ENCODE measurements at regions not wholly inside any gene's neighbourhood (a gene's known extent, or its start where the extent isn't known, plus 50 kb on each side); places are given as distances from the start of the nearest gene placed in this dataset.

DNA sequence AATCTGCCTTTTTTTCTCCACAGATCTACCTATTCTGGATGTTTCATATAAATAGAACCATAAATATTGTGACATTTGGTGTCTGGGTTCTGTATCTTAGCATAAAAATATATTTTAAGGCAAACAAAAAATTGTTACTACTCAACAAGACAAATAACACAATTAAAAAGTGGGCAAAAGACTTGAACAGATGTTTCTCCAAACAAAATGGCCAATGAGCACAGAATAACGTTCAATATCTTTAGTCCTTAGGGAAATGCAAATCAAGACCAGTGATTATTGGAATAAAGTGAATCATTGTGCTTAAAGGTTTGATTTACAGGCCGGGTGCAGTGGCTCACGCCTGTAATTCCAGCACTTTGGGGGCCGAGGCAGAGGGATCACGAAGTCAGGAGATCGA is 1331.3 kb downstream of the AACS start:
- DNase-seq (ENCODE audit: low read depth in 1 of 2, low spot score in 1 of 2), result no peak
- Histone ChIP-seq H3K27me3 (ENCODE audit: insufficient read depth, poor library complexity, severe bottlenecking) (no peaks in the 10 kb centered on the region), H3K27ac (replicated peaks) (no peak overlapping the region), H3K4me3 (replicated peaks; ENCODE audit: insufficient read depth, low read length) (no peak overlapping the region)
- no peak for TF ChIP-seq SPI1 (IDR thresholded peaks at IDR 0.05; ENCODE audit: borderline replicate concordance, low read depth)
- TF ChIP-seq, protein P1, sequence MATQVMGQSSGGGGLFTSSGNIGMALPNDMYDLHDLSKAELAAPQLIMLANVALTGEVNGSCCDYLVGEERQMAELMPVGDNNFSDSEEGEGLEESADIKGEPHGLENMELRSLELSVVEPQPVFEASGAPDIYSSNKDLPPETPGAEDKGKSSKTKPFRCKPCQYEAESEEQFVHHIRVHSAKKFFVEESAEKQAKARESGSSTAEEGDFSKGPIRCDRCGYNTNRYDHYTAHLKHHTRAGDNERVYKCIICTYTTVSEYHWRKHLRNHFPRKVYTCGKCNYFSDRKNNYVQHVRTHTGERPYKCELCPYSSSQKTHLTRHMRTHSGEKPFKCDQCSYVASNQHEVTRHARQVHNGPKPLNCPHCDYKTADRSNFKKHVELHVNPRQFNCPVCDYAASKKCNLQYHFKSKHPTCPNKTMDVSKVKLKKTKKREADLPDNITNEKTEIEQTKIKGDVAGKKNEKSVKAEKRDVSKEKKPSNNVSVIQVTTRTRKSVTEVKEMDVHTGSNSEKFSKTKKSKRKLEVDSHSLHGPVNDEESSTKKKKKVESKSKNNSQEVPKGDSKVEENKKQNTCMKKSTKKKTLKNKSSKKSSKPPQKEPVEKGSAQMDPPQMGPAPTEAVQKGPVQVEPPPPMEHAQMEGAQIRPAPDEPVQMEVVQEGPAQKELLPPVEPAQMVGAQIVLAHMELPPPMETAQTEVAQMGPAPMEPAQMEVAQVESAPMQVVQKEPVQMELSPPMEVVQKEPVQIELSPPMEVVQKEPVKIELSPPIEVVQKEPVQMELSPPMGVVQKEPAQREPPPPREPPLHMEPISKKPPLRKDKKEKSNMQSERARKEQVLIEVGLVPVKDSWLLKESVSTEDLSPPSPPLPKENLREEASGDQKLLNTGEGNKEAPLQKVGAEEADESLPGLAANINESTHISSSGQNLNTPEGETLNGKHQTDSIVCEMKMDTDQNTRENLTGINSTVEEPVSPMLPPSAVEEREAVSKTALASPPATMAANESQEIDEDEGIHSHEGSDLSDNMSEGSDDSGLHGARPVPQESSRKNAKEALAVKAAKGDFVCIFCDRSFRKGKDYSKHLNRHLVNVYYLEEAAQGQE (IDR thresholded peaks at IDR 0.05; ENCODE audit: insufficient replicate concordance, low read depth), result no peak
- no peak for TF ChIP-seq GABPA (IDR thresholded peaks at IDR 0.05; ENCODE audit: low read depth)
- TF ChIP-seq POLR2AphosphoS5 (IDR thresholded peaks at IDR 0.05; ENCODE audit: low read depth), result no peak
- TF ChIP-seq, protein P2, sequence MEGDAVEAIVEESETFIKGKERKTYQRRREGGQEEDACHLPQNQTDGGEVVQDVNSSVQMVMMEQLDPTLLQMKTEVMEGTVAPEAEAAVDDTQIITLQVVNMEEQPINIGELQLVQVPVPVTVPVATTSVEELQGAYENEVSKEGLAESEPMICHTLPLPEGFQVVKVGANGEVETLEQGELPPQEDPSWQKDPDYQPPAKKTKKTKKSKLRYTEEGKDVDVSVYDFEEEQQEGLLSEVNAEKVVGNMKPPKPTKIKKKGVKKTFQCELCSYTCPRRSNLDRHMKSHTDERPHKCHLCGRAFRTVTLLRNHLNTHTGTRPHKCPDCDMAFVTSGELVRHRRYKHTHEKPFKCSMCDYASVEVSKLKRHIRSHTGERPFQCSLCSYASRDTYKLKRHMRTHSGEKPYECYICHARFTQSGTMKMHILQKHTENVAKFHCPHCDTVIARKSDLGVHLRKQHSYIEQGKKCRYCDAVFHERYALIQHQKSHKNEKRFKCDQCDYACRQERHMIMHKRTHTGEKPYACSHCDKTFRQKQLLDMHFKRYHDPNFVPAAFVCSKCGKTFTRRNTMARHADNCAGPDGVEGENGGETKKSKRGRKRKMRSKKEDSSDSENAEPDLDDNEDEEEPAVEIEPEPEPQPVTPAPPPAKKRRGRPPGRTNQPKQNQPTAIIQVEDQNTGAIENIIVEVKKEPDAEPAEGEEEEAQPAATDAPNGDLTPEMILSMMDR (IDR thresholded peaks at IDR 0.05; ENCODE audit: insufficient read depth, low read length), result no peak

DNA sequence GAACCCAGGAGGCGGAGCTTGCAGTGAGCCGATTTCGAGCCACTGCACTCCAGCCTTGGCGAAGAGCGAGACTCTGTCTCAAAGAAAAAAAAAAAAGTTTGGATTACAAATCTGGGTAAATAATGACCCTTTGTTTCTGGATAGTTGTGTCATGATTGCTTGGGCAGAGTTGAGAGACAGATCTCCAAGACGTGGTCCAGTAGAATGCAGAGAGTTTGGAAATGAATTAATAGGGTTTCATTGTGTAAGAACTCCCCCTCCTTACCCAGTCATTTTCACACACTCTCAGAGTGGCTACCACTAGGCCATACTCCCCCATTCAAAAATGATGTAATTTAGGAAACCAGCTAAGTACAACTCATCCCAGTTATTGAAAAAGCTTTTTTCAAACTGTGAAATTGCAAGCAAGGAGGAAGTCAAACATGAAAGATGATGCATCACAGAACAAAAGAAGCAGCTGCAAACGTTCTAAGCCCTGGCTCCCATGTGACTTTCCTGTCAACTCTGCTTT is 1331.9 kb downstream of the AACS start:
- no peak for DNase-seq (ENCODE audit: low read depth in 1 of 2, low spot score in 1 of 2)
- H3K4me3 ChIP-seq (replicated peaks; ENCODE audit: insufficient read depth, low read length), result no peak overlapping the region
- H3K27ac ChIP-seq (replicated peaks), result no peak overlapping the region
- TF ChIP-seq, protein P2 (IDR thresholded peaks at IDR 0.05; ENCODE audit: insufficient read depth, low read length), result no peak
- TF ChIP-seq, protein P1 (IDR thresholded peaks at IDR 0.05; ENCODE audit: insufficient replicate concordance, low read depth), result no peak
- TF ChIP-seq GABPA (IDR thresholded peaks at IDR 0.05; ENCODE audit: low read depth) (no peak), POLR2AphosphoS5 (IDR thresholded peaks at IDR 0.05; ENCODE audit: low read depth) (no peak)
- no peaks in the 10 kb centered on the region for H3K27me3 ChIP-seq (ENCODE audit: insufficient read depth, poor library complexity, severe bottlenecking)

DNA sequence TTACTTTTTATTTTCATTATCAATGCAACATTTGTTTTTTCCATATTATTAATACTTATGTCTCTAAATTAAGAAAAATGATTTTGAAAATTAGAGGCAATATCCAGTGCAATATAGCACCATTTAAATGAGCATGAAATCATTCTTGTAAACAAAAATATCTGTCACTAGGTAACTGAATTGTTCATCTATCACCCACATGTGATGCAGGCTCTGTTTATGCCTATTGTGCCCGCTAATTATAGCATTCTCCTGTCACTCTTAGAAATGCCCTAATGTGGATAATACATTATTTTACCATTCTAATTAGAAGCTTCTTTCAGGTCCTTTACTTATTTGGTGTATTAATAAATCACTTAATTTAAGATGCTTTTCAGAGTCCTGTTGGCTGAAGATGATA is 1332.4 kb downstream of the AACS start:
- H3K4me3 ChIP-seq (replicated peaks; ENCODE audit: insufficient read depth, low read length), result no peak overlapping the region
- DNase-seq (ENCODE audit: low read depth in 1 of 2, low spot score in 1 of 2), result no peak
- TF ChIP-seq, protein P1 (IDR thresholded peaks at IDR 0.05; ENCODE audit: insufficient replicate concordance, low read depth), result no peak
- no peak for TF ChIP-seq POLR2AphosphoS5 (IDR thresholded peaks at IDR 0.05; ENCODE audit: low read depth)
- TF ChIP-seq, protein P2 (IDR thresholded peaks at IDR 0.05; ENCODE audit: insufficient read depth, low read length), result no peak
- no peak for TF ChIP-seq GABPA (IDR thresholded peaks at IDR 0.05; ENCODE audit: low read depth)
- TF ChIP-seq SPI1 (IDR thresholded peaks at IDR 0.05; ENCODE audit: borderline replicate concordance, low read depth), result no peak
- H3K27ac ChIP-seq (replicated peaks), result no peak overlapping the region
- H3K27me3 ChIP-seq (ENCODE audit: insufficient read depth, poor library complexity, severe bottlenecking), result no peaks in the 10 kb centered on the region

All from HL-60 (cell line).